SK-N-SH treated with all-trans-retinoic acid at 6 μM for 48 hours (cell line): ENCODE measurements at regions not wholly inside any gene's neighbourhood (a gene's known extent, or its start where the extent isn't known, plus 50 kb on each side); places are given as distances from the start of the nearest gene placed in this dataset.

ENCODE experiments used
- BACH2 ChIP-seq: fragments of 250-450 bp; sonication (Bioruptor Pico); IDR thresholded peaks from 2 replicates; pipeline ENCODE4 v1.9.0; 2021; ENCODE audit warnings: mild to moderate bottlenecking, borderline replicate concordance
- SNAI2 ChIP-seq: fragments of 250-450 bp; sonication (Bioruptor Pico); IDR thresholded peaks from 2 replicates; pipeline ENCODE4 v1.5.0; 2020; ENCODE audit warnings: mild to moderate bottlenecking, moderate library complexity
- TSHZ2 ChIP-seq: fragments of 250-450 bp; sonication (Bioruptor Pico); IDR thresholded peaks from 2 replicates; pipeline ENCODE4 v1.5.0; 2020; ENCODE audit warnings: mild to moderate bottlenecking, moderate library complexity
- ZFP3 ChIP-seq: fragments of 250-450 bp; sonication (Bioruptor Pico); IDR thresholded peaks from 2 replicates; pipeline ENCODE4 v1.5.0; 2020; ENCODE audit warnings: mild to moderate bottlenecking, moderate library complexity

GRCh38 chr9:107710546-107710945 is 221.0 kb upstream of the KLF4 start:
- TF ChIP-seq BACH2 (CRISPR knock-in tag): no peak
- no peak for TF ChIP-seq TSHZ2 (CRISPR knock-in tag)
- no peak for TF ChIP-seq ZFP3
- no peak for TF ChIP-seq SNAI2 (CRISPR knock-in tag)
